Right lobe of liver (tissue), 6 donors: ENCODE measurements at regions not wholly inside any gene's neighbourhood (a gene's known extent, or its start where the extent isn't known, plus 50 kb on each side); places are given as distances from the start of the nearest gene placed in this dataset.

Source experiments
- ATAC-seq, 4 donors: fragments of 200-7000 bp; cut with Tn5 transposase; one replicate each; pipeline ENCODE4 v1.9.1; 2020; ENCODE audit warnings: mild to moderate bottlenecking in 4 of 4, moderate library complexity in 4 of 4
- DNase-seq, 3 donors: peaks; one replicate each; pipeline ENCODE4 v3.0.0-alpha.2; 2020
- H3K27ac ChIP-seq, 3 donors: fragments of 200-600 bp; one replicate each; pipeline ENCODE4 v1.8.0; 2022
- H3K27me3 ChIP-seq, 2 donors: fragments of 200-600 bp; one replicate each; pipeline ENCODE4 v1.8.0; 2022
- H3K36me3 ChIP-seq, 4 donors: fragments of 200-600 bp; sonication (generic) in 1 of 4; one replicate each; pipeline versions ENCODE4 v1.5.1 to v1.8.0; 2017 to 2022; ENCODE audit warnings: control low read depth in 1 of 4
- H3K4me1 ChIP-seq, 4 donors: fragments of 200-600 bp; sonication (generic) in 1 of 4; one replicate each; pipeline versions ENCODE4 v1.5.1 to v1.8.0; 2017 to 2022; ENCODE audit warnings: control low read depth in 1 of 4
- H3K4me3 ChIP-seq, 3 donors: fragments of 200-600 bp; one replicate each; pipeline ENCODE4 v1.8.0; 2022
- H3K9me3 ChIP-seq, 4 donors: fragments of 200-600 bp; sonication (generic) in 1 of 4; one replicate each; pipeline versions ENCODE4 v1.5.1 to v1.8.0; 2017 to 2022; ENCODE audit warnings: control low read depth in 1 of 4
- CTCF ChIP-seq, 4 donors: fragments of 200-600 bp in 3 of 4; fragments of 450-650 bp in 1 of 4; IDR thresholded peaks; one replicate each; pipeline versions ENCODE4 v1.5.1 to v1.8.0; 2016 to 2022; ENCODE audit warnings: antibody characterized with exemption in 4 of 4, mild to moderate bottlenecking in 2 of 4
- POLR2A ChIP-seq: fragments of 450-650 bp; IDR thresholded peaks from one replicate; pipeline ENCODE4 v1.6.1; 2017; ENCODE audit warnings: antibody characterized with exemption, mild to moderate bottlenecking
- WGBS: methylation state at CpG from one replicate; pipeline ENCODE4 v1.1.6; 2018; ENCODE audit warnings: low coverage, low lambda C conversion rate; ENCODE audit not compliant: insufficient coverage; ENCODE audit errors: missing lambda C conversion rate; 5-methylcytosine and 5-hydroxymethylcytosine counted together
- intact Hi-C, 2 donors: fragments of 100-400 bp; cut with DNase I; formaldehyde crosslinking; loops; one replicate each; pipeline versions ENCODE4 v1.11.2 to v1.14.1; 2022
- donor health status: DM: no; HTN: yes; CAD: no.
- donor health status: DM: no; HTN: no; CAD: no.
- donor health status: DM: no; HTN: no; CAD: no.
- donor health status: DM: no; HTN: yes; CAD: no.
- donor health status: DM: no; HTN: yes; CAD: no.

- H3K4me3 ChIP-seq: no peak overlapping the region
- no peak overlapping the region for H3K27ac ChIP-seq
- intact Hi-C loops: no loop called here
- no peaks in the 10 kb centered on the region for H3K27me3 ChIP-seq
- H3K9me3 ChIP-seq: no peaks in the 10 kb centered on the region
- 50% methylated on average over 9 of the region's 15 CpGs for WGBS
- TF ChIP-seq POLR2A: no peak
- no peak for TF ChIP-seq CTCF (IDR thresholded peaks at IDR 0.05)
- no peak for DNase-seq
- no peaks in the 10 kb centered on the region for H3K4me1 ChIP-seq
- no peak for ATAC-seq
- H3K36me3 ChIP-seq: no peaks in the 10 kb centered on the region
Observed at GRCh38 chr20:58040447-58041290, 187.8 kb downstream of the ANKRD60 start.

GRCh38 chr20:58039274-58040092, 189.0 kb downstream of the ANKRD60 start:
- Histone ChIP-seq H3K36me3 (no peaks in the 10 kb centered on the region), H3K27ac (no peak overlapping the region), H3K4me1 (no peaks in the 10 kb centered on the region), H3K27me3 (no peaks in the 10 kb centered on the region), H3K9me3 (no peaks in the 10 kb centered on the region), H3K4me3 (no peak overlapping the region)
- ATAC-seq (no peak), DNase-seq (no peak)
- TF ChIP-seq CTCF (IDR thresholded peaks at IDR 0.05): no peak
- no peak for TF ChIP-seq POLR2A
- intact Hi-C loops: no loop called here
- WGBS: 50% methylated on average over 6 of the region's 26 CpGs

GRCh38 chr20:58038123-58038654, 190.3 kb downstream of the ANKRD60 start:
- TF ChIP-seq CTCF (IDR thresholded peaks at IDR 0.05): no peak
- TF ChIP-seq POLR2A: no peak
- Histone ChIP-seq H3K9me3 (no peaks in the 10 kb centered on the region), H3K4me1 (no peaks in the 10 kb centered on the region), H3K4me3 (no peak overlapping the region), H3K36me3 (no peaks in the 10 kb centered on the region), H3K27me3 (no peaks in the 10 kb centered on the region), H3K27ac (no peak overlapping the region)
- DNase-seq (no peak), ATAC-seq (no peak)
- intact Hi-C loops: no loop called here
- 38% methylated on average over 4 of the region's 9 CpGs for WGBS

GRCh38 chr20:58037631-58038030, 190.8 kb downstream of the ANKRD60 start:
- intact Hi-C loops: no loop called here
- H3K9me3 ChIP-seq: no peaks in the 10 kb centered on the region
- no peaks in the 10 kb centered on the region for H3K27me3 ChIP-seq
- ATAC-seq (no peak), DNase-seq (no peak)
- no peak overlapping the region for H3K27ac ChIP-seq
- H3K36me3 ChIP-seq: no peaks in the 10 kb centered on the region
- H3K4me1 ChIP-seq: no peaks in the 10 kb centered on the region
- H3K4me3 ChIP-seq: no peak overlapping the region
- TF ChIP-seq POLR2A (no peak), CTCF (IDR thresholded peaks at IDR 0.05) (no peak)
- no CpG with 5 or more reads among the region's 2 CpGs for WGBS
